Neural cell (in vitro differentiated cells): ENCODE measurements at regions not wholly inside any gene's neighbourhood (a gene's known extent, or its start where the extent isn't known, plus 50 kb on each side); places are given as distances from the start of the nearest gene placed in this dataset.

Experiments used
- H2AFZ ChIP-seq: fragments of 200-600, 300-800 bp; sonication (generic), shearing (Covaris generic); 2 replicates; pipeline ENCODE4 v1.6.0; 2014; ENCODE audit warnings: low read depth, mild to moderate bottlenecking, antibody characterized with exemption, low read length, moderate library complexity
- H3F3A ChIP-seq: fragments of 200-600 bp; shearing (Covaris generic); 2 replicates; pipeline ENCODE4 v1.6.1; 2016; ENCODE audit warnings: mild to moderate bottlenecking, moderate library complexity, mixed read lengths, antibody characterized with exemption, low read length; ENCODE audit not compliant: insufficient read depth, poor library complexity, severe bottlenecking
- H3K27ac ChIP-seq: fragments of 200-600, 300-800 bp; sonication (generic), shearing (Covaris generic); 2 replicates; pipeline ENCODE4 v1.5.1; 2014; ENCODE audit warnings: mild to moderate bottlenecking, low read length, moderate library complexity
- H3K27me3 ChIP-seq: fragments of 300-800, 200-600 bp; sonication (generic), shearing (Covaris generic); 2 replicates; pipeline ENCODE4 v1.6.0; 2014; ENCODE audit warnings: mild to moderate bottlenecking, low read depth, low read length, moderate library complexity; ENCODE audit not compliant: insufficient read depth
- H3K36me3 ChIP-seq: fragments of 300-800, 200-600 bp; sonication (generic), shearing (Covaris generic); 2 replicates; pipeline ENCODE4 v1.5.1; 2014; ENCODE audit warnings: mild to moderate bottlenecking, antibody characterized with exemption, low read length, moderate library complexity; ENCODE audit not compliant: insufficient read depth
- H3K4me2 ChIP-seq: fragments of 300-800, 200-600 bp; sonication (generic), shearing (Covaris generic); 2 replicates; pipeline ENCODE4 v1.6.0; 2014; ENCODE audit warnings: mild to moderate bottlenecking, low read length
- H3K4me3 ChIP-seq: fragments of 300-800, 200-600 bp; sonication (generic), shearing (Covaris generic); 2 replicates; pipeline ENCODE4 v1.5.1; 2014; ENCODE audit warnings: mild to moderate bottlenecking, low read length, moderate library complexity
- H3K79me2 ChIP-seq: fragments of 200-600 bp; shearing (Covaris generic); replicated peaks from 2 replicates; pipeline ENCODE4 v1.6.0; 2014; ENCODE audit warnings: mild to moderate bottlenecking, low read length, moderate library complexity; ENCODE audit not compliant: insufficient read depth
- H3K9ac ChIP-seq: fragments of 300-800, 200-600 bp; sonication (generic), shearing (Covaris generic); 2 replicates; pipeline ENCODE4 v1.6.1; 2016; ENCODE audit warnings: mild to moderate bottlenecking, low read length, mixed read lengths
- H3K9me2 ChIP-seq: fragments of 200-600 bp; shearing (Covaris generic); 2 replicates; pipeline ENCODE4 v1.6.1; 2016; ENCODE audit warnings: mild to moderate bottlenecking, low read length, mixed read lengths; ENCODE audit not compliant: insufficient read depth
- H3K9me3 ChIP-seq: fragments of 200-600, 300-800 bp; sonication (generic), shearing (Covaris generic); 2 replicates; pipeline ENCODE4 v1.6.1; 2016; ENCODE audit warnings: mild to moderate bottlenecking, mixed run types, low read length, moderate library complexity, mixed read lengths
- H4K20me1 ChIP-seq: fragments of 200-600 bp; shearing (Covaris generic); 2 replicates; pipeline ENCODE4 v1.6.1; 2016; ENCODE audit warnings: mild to moderate bottlenecking, mixed run types; ENCODE audit not compliant: insufficient read depth
- EP300 ChIP-seq: fragments of 450-650 bp; conservative IDR thresholded peaks from 2 replicates; pipeline ENCODE4 v1.6.1; 2014; ENCODE audit warnings: antibody characterized with exemption, mild to moderate bottlenecking, moderate library complexity; ENCODE audit not compliant: poor library complexity, severe bottlenecking
- EZH2 ChIP-seq: fragments of 200-600, 300-800 bp; shearing (Covaris generic), sonication (generic); IDR thresholded peaks from 2 replicates; pipeline ENCODE4 v1.6.1; 2014; ENCODE audit warnings: antibody characterized with exemption, low read length, borderline replicate concordance, mild to moderate bottlenecking; ENCODE audit not compliant: insufficient read depth, poor library complexity, severe bottlenecking
- MXI1 ChIP-seq: fragments of 450-650 bp; conservative IDR thresholded peaks from 2 replicates; pipeline ENCODE4 v1.6.1; 2014; ENCODE audit warnings: antibody characterized with exemption, mild to moderate bottlenecking; ENCODE audit not compliant: poor library complexity, severe bottlenecking
- POLR2AphosphoS5 ChIP-seq: IDR thresholded peaks from 2 replicates; pipeline ENCODE4 v1.6.1; 2012
- RAD21 ChIP-seq: fragments of 450-650 bp; conservative IDR thresholded peaks from 2 replicates; pipeline ENCODE4 v1.6.1; 2014; ENCODE audit warnings: antibody characterized with exemption, mild to moderate bottlenecking, moderate library complexity
- SMC3 ChIP-seq: fragments of 450-650 bp; conservative IDR thresholded peaks from 2 replicates; pipeline ENCODE4 v1.6.1; 2014; ENCODE audit warnings: antibody characterized with exemption, mild to moderate bottlenecking, moderate library complexity; ENCODE audit not compliant: poor library complexity
- TAF1 ChIP-seq: IDR thresholded peaks from 2 replicates; pipeline ENCODE4 v1.6.1; 2012; ENCODE audit warnings: low read depth
- TF ChIP-seq, protein P1 (sequence below): fragments of 450-650 bp; IDR thresholded peaks from 2 replicates; pipeline ENCODE4 v1.5.1; 2014; ENCODE audit warnings: antibody characterized with exemption, mild to moderate bottlenecking, moderate library complexity; ENCODE audit not compliant: poor library complexity, severe bottlenecking
- TF ChIP-seq, protein P2 (sequence below): IDR thresholded peaks from 2 replicates; pipeline ENCODE4 v1.6.1; 2012; ENCODE audit warnings: borderline replicate concordance

DNA sequence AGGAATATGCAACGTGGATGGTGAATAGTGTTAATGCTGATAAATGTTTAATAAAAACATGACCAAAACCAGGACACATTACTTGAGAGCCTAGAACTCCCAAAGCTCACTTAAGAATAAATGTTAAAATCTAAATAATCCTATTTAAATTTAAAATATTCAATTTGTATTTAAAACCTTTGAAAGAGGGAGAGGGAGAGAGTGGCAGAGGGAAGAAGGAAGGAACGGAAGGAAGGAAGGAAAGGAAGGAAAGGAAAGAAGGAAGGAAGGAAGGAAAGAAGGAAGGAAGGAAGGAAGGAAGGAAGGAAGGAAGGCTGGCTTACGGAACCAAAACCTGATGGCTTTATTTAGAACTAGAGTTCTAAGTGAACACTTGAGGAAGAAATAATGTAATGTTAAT, 324.1 kb upstream of the SYT4 start (continued):
- TF ChIP-seq, protein P1, sequence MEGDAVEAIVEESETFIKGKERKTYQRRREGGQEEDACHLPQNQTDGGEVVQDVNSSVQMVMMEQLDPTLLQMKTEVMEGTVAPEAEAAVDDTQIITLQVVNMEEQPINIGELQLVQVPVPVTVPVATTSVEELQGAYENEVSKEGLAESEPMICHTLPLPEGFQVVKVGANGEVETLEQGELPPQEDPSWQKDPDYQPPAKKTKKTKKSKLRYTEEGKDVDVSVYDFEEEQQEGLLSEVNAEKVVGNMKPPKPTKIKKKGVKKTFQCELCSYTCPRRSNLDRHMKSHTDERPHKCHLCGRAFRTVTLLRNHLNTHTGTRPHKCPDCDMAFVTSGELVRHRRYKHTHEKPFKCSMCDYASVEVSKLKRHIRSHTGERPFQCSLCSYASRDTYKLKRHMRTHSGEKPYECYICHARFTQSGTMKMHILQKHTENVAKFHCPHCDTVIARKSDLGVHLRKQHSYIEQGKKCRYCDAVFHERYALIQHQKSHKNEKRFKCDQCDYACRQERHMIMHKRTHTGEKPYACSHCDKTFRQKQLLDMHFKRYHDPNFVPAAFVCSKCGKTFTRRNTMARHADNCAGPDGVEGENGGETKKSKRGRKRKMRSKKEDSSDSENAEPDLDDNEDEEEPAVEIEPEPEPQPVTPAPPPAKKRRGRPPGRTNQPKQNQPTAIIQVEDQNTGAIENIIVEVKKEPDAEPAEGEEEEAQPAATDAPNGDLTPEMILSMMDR, result no peak

- TF ChIP-seq POLR2AphosphoS5 (no peak), MXI1 (no peak), TAF1 (no peak), EP300 (no peak), RAD21 (no peak), EZH2 (no peak), SMC3 (no peak)
- TF ChIP-seq, protein P1, result no peak
- TF ChIP-seq, protein P2, sequence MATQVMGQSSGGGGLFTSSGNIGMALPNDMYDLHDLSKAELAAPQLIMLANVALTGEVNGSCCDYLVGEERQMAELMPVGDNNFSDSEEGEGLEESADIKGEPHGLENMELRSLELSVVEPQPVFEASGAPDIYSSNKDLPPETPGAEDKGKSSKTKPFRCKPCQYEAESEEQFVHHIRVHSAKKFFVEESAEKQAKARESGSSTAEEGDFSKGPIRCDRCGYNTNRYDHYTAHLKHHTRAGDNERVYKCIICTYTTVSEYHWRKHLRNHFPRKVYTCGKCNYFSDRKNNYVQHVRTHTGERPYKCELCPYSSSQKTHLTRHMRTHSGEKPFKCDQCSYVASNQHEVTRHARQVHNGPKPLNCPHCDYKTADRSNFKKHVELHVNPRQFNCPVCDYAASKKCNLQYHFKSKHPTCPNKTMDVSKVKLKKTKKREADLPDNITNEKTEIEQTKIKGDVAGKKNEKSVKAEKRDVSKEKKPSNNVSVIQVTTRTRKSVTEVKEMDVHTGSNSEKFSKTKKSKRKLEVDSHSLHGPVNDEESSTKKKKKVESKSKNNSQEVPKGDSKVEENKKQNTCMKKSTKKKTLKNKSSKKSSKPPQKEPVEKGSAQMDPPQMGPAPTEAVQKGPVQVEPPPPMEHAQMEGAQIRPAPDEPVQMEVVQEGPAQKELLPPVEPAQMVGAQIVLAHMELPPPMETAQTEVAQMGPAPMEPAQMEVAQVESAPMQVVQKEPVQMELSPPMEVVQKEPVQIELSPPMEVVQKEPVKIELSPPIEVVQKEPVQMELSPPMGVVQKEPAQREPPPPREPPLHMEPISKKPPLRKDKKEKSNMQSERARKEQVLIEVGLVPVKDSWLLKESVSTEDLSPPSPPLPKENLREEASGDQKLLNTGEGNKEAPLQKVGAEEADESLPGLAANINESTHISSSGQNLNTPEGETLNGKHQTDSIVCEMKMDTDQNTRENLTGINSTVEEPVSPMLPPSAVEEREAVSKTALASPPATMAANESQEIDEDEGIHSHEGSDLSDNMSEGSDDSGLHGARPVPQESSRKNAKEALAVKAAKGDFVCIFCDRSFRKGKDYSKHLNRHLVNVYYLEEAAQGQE, result no peak
- Histone ChIP-seq H3K4me2 (no peak overlapping the region), H3K27me3 (no peaks in the 10 kb centered on the region), H3K36me3 (no peaks in the 10 kb centered on the region), H3K9me3 (peaks cover 5% of the 10 kb centered on the region), H2AFZ (no peak overlapping the region), H3K4me3 (no peak overlapping the region), H3K9me2 (no peaks in the 10 kb centered on the region), H3K27ac (no peak overlapping the region), H3K9ac (no peak overlapping the region), H3F3A (no peaks in the 10 kb centered on the region), H3K79me2 (no peaks in the 10 kb centered on the region), H4K20me1 (no peaks in the 10 kb centered on the region)
Observed at GRCh38 chr18:43605224-43605623, 327.9 kb upstream of the SYT4 start.

- Histone ChIP-seq H4K20me1 (no peaks in the 10 kb centered on the region), H3K9me2 (no peaks in the 10 kb centered on the region), H3F3A (no peaks in the 10 kb centered on the region), H3K9ac (no peak overlapping the region), H3K27me3 (no peaks in the 10 kb centered on the region), H3K79me2 (no peaks in the 10 kb centered on the region), H3K9me3 (peaks cover 5% of the 10 kb centered on the region), H3K4me2 (no peak overlapping the region), H3K27ac (no peak overlapping the region), H3K36me3 (no peaks in the 10 kb centered on the region), H3K4me3 (no peak overlapping the region), H2AFZ (no peak overlapping the region)
- TF ChIP-seq, protein P2, result no peak
- TF ChIP-seq SMC3, result no peak
- TF ChIP-seq, protein P1, result no peak
- TF ChIP-seq EP300, result no peak
- TF ChIP-seq POLR2AphosphoS5, result no peak
- TF ChIP-seq EZH2, result no peak
- no peak for TF ChIP-seq RAD21
- TF ChIP-seq MXI1, result no peak
- TF ChIP-seq TAF1, result no peak
Observed at GRCh38 chr18:43606795-43607194, 329.5 kb upstream of the SYT4 start.
